NCI-H2171 (cell line): ENCODE measurements at regions not wholly inside any gene's neighbourhood (a gene's known extent, or its start where the extent isn't known, plus 50 kb on each side); places are given as distances from the start of the nearest gene placed in this dataset.
A peak's percentile ranks its signal among the peaks of the same experiment; 100 is the strongest.

Experiments
- DNase-seq: peaks from one replicate; lab custom pipeline; 2025; lab: John Stamatoyannopoulos, UW

GRCh38 chr15:47824147-47824546 lies 106.8 kb downstream of the SEMA6D start:
- DNase-seq = no peak

DNA sequence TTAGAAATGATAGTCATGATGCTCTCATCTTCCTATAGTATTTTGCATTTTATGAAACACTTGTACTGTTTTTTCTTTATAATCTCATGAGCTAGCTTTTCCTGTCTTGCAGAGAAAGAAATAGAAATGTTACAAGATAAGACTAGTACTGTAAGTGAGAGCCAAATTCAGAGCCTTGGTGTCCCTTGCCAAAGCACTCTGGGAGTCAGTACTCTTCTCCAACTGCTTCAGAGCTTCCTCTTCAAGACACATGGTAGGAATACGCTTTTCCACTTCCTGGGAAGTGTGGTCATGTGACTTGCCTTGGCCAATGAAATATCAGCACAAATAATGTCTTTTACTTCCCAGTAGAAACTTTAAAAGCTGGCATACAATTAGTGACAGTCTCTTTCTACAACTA lies 112.4 kb downstream of the SEMA6D start:
- DNase-seq = no peak

GRCh38 chr15:47834093-47834492 lies 116.8 kb downstream of the SEMA6D start:
- no peak for DNase-seq

GRCh38 chr15:47839233-47839825 lies 122.0 kb downstream of the SEMA6D start:
- peak; percentile 6 for DNase-seq

- DNase-seq = peak; percentile 21
These were observed 125.9 kb downstream of the SEMA6D start for GRCh38 chr15:47843124-47843663.

DNA sequence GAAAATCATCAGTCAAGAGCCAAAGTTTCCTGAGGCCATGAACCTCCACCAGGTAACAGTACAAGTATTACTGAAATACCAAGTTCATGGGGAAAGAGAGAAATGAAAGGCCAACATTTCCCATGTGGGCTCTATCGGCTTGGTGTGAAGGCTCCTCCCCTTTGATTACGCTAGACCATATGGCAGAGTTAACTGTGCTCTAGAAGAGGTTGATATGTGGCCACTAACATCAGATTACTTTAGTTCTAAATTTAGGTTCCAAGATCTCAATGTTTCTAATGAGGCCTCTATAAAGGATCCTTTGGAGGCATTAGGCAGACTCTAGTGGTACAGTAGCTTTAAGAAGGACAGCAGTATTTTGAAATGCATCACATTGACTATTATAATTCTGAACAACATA lies 127.1 kb downstream of the SEMA6D start:
- peak; percentile 6 for DNase-seq

DNA sequence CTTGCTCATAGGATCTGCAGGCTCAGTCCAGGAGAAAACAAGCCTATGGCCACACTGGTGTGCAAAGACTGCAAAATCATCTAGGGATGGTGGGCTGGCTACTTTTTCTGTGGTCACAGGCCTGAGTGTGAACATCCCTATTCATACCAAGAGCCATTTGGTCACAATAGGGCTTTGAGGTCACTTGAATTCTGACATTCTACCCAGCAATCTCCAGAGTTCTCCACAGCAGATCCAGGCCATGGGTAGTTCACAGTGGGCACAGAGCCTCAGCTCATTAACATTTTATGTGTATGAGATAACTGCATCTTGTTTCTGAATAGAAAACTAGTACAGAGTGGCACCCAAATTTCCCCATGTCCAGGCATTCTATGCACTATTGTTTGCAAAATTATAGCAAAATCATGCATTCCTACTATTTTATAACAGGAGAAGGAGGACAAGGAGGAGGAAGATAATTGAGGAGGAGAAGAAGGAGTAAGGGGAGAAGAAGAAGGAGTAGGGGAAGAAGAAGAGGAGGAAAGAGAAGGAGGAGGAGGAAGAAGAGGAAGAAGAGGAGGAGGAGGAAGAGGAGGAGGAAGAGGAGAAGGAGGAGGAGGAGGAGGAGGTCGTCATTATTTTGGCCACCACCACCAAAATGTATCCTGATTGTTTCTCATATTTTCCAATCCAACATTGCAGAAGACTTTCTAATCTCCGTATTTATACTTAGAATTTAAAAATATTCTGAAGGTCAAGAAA lies 129.0 kb downstream of the SEMA6D start:
- no peak for DNase-seq

DNA sequence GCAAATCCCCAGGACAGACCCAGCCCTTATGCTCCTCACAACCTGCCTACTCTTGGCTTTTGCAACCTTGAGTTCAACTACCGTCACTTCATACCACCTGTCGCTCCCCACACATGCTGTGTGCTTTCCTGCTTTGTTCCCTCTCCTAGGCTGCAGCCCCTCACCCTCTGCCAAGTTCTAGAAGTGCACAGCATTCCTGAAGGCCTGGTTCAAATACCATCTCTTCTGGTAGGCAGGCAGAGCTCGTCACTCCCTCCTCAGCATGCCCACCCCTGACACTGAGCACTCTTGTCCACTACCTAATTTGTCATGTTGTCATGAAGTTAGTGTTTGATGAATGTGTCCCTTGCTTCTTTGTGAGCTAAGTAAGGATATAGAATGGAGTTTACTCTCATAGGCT lies 129.6 kb downstream of the SEMA6D start:
- no peak for DNase-seq

- no peak for DNase-seq
These were observed 138.8 kb downstream of the SEMA6D start for GRCh38 chr15:47856071-47856470.

DNA sequence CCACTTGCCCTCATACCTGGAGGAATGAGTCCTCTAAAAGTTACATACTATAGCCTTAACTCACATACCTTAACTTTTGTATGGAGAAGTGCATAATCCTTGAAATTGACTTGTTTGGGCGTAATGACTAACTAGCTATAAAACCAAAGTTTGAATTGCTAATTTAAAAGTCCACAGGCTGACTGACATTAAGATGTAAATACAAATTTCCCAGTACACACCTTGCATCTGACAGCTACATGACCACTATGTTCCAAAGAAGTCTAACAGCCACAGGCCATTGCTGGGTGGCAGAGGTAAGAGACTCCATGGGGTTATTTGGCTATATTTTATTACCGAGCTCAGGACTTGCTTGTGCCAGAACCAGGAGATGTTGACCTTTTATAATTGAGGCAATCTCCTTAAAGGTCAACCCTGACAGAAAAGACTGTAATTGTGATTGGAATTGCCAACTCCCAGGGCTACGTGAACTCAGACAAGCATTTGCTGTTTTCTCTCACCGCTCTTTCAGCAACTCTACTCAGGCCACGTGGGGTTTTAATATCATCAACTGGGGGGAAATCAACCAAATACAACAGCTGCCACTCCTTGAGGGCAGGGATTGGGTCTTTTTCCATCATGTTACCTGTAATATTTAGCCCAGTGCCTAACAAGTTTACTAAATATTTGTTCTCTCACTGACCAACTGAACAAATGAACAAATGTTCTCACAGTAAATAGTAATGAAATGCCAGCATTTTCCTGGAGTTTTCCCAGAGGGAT lies 139.9 kb downstream of the SEMA6D start:
- DNase-seq = no peak

DNA sequence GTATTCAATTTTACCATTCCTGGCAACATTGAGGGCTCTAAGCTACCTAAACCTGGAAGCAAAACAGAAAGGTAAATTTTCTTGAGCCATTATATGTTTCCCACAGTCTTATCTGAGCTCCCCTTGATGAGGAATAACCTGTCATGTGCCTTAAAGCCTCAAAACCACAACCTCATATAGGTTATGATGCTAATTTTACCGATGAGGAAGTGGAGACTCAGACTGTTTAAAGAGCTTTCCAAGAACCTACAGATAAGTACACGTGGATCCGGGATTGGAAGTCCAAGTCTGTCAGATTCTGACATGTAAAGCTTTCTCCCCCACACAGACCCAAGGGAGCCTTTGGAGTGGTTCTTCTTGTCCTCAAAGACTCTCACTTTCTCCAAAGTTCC lies 140.5 kb downstream of the SEMA6D start:
- DNase-seq = no peak

- DNase-seq = no peak
These were observed 144.0 kb downstream of the SEMA6D start for GRCh38 chr15:47861111-47861903.

DNA sequence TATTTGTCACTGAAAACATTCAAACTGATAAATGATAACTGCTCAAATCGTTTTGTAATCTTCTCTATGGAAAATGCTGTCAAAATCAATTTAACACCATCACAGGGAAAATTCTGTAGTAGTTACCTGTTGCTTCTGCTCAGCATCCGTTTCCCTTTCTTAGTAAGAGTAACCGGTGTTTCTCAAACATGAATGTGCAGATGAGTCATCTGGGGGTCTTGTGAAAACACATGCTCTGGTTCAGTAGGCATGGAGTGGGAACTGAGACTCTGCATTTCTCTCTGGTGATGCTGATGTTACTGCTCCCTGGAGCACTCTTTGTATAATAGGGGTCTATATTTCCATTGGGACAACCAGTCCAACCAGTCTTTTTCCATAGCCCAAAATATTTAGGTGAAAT lies 145.1 kb downstream of the SEMA6D start:
- DNase-seq = no peak

GRCh38 chr15:47866446-47866845 lies 149.1 kb downstream of the SEMA6D start:
- DNase-seq = no peak

DNA sequence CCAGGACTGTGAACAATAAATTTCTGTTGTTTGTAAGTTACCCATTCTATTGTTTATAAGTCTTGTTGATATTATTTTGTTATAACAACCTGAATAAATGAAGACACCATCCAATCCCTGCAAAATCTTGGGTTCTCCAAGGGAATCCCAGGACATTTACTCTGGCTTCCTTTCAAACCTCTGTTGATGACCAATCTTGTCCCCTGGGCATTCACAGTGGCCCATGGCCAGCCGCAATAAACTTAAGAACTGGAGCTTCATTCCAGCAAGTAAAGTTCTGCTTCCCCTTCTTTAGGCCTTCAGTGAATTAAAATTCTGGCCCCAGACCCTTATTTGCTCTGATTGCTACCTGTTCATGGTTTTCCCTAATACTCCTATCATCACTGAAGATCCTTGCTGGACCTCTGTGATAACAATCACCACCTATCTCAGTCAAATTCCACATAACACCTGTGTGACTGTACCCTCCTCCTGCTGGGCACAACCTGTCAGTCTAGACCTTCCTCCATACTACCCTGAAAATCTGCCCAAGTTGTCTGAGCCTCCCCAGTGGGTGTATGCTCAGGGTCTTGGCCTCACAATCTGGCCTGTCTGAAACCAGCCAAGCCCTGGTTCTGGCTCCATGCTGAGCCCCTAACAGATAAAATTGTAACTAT lies 153.1 kb downstream of the SEMA6D start:
- no peak for DNase-seq

GRCh38 chr15:47870956-47871625 lies 153.8 kb downstream of the SEMA6D start:
- DNase-seq = peak; percentile 76

GRCh38 chr15:47872208-47872607 lies 154.9 kb downstream of the SEMA6D start:
- DNase-seq = no peak

DNA sequence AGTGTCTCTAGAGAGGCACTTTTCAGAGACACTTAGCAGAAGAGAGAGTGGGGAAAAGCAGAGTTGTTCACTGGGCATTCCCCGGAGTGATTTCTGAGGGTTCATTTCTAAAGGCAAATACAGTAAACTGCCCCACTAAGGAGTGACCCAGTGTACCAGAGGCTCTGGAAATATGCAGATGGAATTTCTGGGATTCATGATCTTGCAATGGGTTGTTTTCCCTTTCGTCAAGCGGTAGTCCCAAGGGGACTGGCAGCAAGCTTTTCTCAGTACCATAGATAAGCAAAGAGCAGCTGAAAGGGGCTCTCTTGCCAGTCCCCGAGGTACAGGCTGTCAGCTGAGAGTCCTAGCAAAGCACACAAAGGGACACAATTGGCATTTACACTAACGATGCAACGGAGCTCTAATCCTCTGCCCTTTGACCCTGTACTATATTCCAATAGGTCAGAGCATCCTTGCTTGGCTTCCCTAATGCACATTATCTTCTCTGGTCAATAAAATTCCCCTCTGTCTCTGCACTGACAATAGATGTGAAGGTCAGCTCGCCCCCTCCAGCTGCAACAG lies 155.6 kb downstream of the SEMA6D start:
- peak; percentile 52 for DNase-seq

DNA sequence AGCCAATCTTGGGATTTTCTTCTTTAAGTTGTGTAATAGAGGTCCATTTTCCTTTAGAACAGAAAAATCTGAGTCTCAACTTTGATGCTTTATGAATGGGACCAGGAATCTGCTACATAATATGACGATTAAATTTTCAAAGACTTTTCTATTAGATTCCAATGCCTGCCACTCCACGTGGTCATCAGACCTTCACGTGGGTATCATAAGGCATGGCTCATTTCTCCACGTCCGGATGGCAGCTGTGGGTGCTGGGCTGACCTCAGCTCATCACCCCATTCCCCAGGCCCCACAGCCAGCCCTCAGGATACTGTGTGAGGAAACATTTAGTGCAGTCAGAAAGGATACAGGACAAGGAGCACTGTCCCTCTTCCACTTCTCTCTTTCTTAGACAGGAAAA lies 159.7 kb downstream of the SEMA6D start:
- DNase-seq = no peak

DNA sequence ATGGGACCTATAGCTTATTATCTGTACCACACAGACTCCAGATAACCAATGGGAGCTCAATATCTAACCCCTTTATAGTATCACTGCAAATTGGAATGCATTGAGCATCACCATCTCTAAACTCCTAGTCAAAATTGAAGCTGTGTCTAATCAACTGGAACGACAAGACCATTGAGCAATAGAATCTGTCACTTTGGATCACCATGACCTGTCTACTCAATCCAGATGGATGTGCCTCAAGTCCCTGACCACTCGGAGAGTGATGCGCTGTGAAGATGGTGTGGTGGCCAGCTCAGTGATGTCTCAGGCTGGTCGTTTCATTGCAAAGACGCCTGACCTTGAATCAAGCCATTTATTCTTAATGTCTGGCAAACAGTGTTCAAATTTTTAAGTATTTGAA lies 160.5 kb downstream of the SEMA6D start:
- DNase-seq = no peak

DNA sequence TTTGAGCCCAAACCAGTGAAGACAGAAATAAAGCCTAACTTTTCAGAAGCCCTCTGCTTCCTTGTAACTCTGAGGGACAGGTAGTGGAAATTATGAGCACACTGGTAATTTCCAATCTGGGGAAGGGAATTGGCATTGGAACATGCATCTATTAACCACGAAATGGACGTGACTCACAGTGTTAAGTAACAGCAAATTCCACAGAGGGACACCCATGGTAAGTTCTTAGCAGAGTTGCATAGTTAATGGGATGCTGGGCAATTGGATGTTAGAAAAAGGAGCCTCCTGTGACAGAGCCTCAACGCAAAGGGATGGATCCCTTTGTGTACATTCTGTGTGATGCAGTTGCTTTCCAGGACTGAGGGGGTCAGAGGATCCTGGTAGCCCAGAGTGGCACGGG lies 168.6 kb downstream of the SEMA6D start:
- no peak for DNase-seq
